LHCN-M2 (cell line): ENCODE measurements at regions not wholly inside any gene's neighbourhood (a gene's known extent, or its start where the extent isn't known, plus 50 kb on each side); places are given as distances from the start of the nearest gene placed in this dataset.
"Not testable (repeated sequence)": the region's sequence is repeated elsewhere in the genome, so short reads cannot be mapped to it uniquely, and the experiment has no call there.

ENCODE experiments used
- DNase-seq: peaks from one replicate; pipeline ENCODE4 v3.0.0-alpha.2; 2012; ENCODE audit warnings: low read depth

DNA sequence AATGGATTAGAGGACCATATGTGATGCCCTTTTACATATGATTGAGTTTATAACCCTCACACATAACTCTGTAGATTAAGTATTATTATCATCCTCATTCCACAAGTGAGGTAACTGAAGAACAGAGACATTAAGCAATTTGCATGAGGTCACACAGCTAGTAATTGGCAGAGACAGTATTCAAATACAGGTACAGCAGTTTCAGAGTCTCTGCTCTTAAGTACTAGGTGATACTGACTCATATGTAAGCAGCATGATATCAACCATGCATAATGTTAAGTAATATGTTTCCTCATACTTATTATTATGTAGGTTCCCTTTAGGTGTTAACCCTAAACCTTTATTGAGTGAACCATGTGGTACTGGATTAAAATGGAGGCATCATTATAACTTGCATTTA is 1562.4 kb upstream of the RAG2 start:
- DNase-seq, result no peak

DNA sequence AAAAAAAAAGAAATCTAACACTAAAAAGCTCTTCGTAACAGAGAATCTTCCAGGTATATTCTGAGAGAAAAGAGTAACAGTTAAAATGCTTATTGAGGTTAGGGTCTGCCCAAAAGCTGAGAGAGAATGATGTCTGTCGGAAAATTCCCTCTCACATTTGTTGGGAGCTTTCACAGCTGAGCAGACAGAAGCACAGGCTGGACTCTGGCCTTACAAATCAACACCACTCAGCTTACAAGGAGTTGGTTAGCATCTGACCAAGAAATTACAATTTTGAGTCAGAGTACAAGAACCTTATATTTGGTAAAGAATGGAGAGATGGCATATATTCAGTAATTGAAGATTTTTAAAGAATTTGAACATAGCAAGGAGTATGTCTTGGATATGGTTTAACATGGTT is 1561.0 kb upstream of the RAG2 start:
- no peak for DNase-seq

DNA sequence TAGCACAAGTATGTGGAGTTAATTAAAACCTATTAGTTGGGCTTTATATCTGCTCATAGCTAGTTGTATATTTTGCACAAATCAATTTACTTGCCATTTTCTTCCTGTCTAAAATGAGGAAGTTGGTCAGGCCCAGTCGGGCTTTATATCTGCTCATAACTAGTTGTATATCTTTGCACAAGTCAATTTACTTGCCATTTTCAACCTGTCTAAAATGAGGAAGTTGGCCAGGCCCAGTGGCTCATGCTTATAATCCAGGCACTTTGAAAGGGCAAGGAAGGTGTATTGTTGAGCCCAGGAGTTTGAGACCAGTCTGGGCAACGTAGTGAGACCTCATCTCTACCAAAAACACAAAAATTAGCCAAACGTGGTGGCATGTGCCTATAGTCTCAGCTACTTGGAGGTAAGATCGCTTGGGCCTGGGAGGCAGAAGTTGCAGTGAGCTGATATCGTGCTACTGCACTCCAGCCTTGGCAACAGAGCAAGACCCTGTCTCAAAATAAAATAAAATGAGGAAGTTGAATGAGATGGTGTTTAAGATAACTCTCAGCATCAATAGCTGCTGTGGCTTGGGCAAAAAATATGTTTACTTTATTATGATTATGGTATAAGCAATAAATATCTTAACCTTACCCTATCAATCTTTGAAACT is 1558.6 kb upstream of the RAG2 start:
- DNase-seq, result no peak

DNA sequence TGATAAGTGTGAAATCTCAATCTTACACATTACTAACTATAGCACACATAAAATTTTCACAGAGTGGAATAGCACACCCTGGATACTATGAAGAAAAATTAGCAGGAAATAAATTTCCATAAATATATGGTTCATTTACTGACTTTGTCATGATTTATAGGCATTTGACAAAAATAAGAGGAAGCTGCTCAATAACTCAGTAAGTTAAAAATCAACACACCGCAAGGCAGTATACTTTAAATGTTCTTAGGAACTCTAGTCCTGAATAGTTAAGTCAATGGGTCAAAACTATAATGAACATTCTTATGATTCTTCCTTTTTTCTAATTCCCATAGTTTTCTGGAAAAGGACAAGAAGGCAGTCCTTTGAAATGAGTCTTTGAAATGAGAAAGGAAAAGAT is 1557.8 kb upstream of the RAG2 start:
- no peak for DNase-seq

DNA sequence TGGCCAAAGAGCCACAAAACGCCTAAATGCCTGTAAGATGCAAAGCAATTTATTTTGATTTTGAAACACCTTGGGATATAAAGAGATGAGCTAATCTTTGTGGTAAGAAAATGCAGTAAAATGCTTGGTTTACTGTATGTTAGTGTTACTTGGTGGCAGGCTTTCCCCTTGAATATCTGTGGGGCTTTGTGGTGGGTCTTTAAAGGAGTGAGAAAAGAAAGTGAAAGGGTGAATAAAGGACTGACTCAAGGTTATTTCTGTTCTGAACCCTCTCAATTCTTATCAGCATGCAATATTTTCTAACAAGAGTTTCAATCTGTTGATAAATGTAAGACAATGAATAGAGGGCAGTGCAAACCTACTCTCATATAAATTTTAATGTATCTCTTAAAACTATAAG is 1555.9 kb upstream of the RAG2 start:
- DNase-seq, result no peak

DNA sequence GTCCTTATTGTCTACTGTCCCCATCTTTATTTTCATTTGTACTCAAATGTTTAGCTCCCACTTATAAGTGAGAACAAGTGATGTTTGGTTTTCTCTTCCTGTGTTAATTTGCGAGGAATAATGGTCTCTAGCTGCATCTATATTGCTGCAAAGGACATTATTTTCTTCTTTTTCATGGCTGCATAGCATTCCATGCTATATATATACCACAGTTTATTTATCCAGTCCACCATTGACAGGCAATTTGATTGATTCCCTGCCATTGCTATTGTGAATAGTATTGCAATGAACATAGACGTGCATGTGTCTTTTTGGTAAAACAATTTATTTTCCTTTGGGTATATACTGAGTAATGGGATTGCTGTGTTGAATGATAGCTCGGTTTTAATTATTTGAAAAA is 1545.8 kb upstream of the RAG2 start:
- DNase-seq, result no peak

DNA sequence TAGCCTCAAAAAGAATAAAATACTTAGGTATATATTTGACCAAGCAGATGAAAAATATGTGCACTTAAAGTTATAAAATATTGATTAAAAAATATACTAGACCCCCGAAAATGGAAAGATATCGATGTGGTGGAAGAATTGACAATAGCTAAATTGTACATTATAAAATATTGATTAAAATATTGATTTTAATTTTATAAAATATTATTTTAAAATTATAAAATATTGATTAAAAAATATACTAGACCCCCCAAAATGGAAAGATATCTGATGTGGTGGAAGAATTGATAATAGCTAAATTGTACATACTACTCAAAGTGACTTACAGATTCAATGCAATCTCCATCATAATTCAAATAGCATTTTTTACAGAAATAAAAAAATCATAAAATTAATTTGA is 1540.9 kb upstream of the RAG2 start:
- DNase-seq, result no peak

DNA sequence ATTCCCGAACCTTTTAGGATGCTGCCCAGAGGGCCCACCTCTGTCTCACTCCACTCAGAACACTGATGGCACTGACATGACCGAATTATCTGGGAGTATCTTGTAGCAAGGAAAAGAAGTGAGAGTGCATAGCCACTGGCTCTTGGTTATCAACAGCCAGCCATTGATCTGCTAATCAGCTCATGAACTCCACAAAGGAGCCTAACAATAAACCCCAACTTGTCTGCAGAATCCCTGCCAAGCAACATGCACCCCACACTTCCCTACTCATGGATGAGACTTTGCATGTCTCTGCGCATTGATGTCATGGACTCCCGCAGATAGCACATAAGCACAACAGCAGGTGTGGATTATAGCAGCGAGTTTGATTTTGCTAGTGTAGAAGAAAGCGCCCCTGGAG is 1538.9 kb upstream of the RAG2 start:
- DNase-seq, result no peak

DNA sequence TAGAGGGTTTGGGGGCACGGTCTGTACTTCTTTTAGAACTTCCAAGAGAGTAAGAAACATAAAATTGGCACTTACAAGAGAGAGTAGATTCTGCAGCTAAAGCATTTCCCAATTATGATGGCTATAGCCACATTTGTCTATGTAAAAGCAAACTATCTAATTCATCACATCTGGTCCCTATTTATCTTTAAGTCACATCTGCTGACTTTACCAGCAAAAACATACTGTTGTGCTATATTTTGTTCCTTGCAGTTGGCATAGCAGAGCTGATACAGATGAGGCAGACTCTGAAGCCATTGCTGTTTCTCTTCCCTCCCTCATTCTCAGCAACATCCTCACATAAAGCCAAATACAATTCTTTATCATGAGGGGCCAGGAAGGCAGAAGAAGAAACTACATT is 1533.5 kb upstream of the RAG2 start:
- no peak for DNase-seq

DNA sequence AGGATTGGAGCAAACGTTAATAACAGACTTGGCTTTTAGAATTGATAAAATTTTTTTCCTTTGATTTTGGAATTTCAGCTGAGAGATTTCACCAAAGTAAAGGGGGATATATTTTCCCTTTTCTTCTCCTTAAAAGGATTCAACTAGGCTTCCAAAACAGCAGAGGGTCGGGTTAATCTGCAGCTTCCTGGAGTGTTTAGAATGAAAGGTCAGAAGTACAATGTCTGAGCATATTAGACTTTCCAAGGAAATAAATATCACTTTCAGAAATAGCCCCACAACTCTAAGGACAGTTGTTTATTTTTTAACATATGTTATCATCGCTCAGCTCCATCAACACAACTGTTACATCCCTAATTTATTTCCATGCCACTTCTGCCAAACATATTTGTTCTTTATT is 1532.9 kb upstream of the RAG2 start:
- no peak for DNase-seq

DNA sequence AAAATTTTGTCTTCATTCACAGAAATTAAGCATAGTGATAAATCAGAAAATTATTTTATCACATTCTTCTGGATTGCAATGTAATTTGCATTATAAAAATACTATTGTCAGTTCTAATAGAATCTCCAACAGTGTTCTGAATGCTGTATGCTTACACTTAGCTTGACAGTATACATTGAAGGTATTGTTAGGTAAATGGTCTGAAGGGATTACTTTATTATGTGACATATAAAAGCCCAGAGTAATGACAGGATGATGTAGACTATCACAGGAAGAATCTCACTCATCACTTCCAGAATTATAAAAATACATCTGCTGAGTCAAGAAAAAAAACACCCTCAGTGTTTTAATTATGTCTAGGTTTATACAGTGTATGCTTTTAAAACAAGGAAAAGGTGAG is 1532.5 kb upstream of the RAG2 start:
- no peak for DNase-seq

DNA sequence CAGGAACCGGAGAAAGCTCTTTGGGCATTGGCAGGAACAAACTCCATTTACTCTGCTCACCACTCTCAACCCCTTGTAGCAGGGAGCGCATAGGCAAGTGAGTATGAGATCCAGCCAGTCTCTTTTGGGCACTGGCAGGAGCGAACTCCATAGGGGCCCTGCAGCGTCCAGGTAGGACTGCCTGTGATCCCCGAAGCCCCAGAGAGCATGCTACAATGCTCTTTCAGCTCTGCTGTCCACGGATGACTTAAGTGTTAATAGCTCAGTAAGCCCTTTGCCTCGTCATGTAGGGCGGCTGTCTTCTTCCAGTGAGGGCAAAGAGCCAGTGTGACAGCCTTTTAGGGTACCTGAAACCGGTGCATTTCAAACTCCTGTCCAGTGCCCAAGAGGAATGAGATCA is 1525.6 kb upstream of the RAG2 start:
- DNase-seq, result no peak

DNA sequence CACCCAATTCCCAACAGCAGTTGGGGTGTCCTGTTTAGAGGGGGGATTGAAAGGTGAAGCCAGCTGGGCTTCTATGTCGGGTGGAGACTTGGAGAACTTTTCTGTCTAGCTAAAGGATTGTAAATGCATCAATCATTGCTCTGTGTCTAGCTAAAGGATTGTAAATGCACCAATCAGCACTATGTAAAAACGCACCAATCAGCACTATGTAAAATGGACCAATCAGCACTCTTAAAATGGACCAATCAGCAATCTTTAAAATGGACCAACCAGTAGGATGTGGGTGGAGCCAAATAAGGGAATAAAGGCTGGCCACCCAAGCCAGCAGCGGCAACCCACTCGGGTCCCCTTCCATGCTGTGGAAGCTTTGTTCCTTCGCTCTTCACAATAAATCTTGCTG is 1518.6 kb upstream of the RAG2 start:
- not testable (repeated sequence) for DNase-seq

DNA sequence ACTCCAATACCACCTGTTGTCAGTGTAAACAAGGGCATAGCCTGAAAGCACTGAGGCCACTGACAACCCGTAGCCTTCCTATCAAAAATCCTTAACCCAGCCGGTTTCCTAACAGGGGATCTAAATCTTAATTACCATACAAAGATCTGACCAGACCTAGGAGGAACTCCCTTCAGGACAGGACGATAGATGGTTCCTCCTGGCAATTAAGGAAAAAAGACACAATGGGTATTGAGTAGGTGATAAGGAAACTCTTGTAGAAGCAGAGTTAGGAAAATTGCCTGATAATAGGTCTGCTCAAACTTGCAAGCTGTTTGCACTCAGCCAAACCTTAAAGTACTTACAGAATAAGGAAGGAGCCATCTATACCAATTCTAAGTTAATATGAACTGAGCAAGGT is 1517.3 kb upstream of the RAG2 start:
- not testable (repeated sequence) for DNase-seq

DNA sequence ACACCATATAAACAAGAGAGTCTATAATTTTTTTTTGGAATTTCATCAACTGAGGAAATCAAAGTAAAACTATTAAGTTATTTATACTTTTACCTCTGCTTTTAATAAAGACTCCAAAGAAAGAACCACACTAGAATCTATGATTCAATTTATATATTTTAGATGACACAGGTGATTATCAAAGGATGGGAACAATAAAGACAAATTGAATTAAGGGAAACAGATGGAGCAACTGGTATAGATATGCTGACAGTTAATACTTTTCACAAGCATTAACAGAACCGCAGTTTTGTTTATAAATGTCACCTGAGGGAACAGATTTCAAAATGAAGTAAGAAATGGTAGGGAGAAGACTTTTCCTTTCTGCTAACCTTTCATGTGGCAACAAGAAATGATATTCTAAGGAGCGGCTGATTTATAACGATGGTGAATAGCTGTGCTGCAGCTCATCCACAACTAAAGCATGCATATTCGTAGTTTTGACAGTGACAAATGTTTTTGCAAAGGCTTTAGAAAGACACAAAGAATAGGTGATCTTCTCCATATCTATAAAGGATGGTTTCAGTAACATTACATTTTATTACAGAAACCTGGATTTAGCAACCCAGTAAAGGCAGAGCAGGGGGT is 1502.9 kb upstream of the RAG2 start:
- DNase-seq, result no peak

DNA sequence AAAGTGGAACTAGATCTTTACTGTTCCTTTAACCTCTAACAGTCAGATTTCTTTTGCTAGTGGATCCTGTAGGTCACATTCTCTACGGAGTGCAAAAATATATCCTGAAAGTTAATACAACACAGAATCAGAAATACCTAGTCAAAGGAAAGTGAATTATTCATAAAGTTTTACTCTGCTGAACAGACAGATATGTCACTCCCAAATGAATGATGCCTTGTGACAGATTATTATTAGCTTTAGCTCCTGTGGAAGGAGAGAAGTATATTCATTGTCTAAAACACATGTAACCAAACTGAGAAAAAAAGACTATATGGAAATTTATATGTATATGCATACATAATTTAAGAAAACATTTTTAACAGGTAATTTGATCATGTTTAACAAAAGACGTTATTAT is 1497.2 kb upstream of the RAG2 start:
- DNase-seq, result no peak

DNA sequence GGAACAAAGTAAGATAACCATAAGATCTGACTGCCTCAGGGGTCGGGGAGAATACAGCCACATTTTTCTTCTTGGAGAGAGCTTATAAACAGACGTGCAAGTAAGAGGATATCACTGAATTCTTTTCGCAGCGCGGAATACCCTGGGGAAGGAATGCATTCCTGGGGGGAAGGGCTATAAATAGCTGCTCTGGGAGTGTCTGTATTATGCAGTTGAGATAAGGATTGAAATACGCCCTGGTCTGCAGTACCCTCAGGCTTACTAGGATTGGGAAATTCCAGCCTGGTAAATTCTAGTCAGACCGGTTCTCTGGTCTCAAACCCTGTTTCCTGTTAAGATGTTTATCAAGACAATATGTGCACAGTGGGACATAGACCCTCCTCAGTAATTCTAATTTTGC is 1491.7 kb upstream of the RAG2 start:
- no peak for DNase-seq

DNA sequence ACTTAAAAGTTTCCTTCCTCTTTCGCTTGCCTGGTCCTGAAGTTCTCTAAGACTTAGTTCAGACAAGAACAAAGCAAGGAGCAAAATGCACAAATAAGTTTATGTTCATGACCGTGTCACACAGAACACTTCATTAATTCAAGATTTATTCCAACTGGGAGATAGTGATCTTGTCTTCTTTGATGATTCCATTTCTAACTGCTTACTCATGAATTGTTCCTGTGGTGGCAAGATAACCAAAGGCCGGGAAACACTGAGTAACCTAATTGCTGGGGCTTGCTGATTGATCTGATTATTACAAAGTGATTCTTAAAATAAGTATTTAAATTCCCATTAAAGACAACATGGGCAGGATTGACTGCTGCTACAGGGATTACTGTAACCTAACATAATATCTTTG is 1462.9 kb upstream of the RAG2 start:
- DNase-seq, result no peak

DNA sequence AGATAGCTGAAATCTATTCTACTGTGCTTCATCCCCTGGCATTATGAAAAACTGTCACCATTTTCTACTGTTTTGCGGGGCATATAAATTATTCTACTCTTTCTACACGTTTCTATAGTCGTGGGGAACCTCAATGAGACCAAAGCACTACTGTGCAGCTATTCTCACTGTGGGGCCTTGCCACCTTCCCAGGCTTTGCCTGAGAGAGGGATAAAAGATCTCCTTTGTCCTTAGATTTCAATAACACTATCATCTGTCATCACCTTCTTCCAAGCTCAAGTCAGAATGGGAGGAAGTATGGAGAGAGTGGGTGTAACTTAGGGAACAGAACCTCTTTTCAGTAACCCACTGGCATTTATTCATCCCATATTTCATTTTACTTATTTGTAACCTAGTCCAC is 1462.1 kb upstream of the RAG2 start:
- DNase-seq, result no peak

DNA sequence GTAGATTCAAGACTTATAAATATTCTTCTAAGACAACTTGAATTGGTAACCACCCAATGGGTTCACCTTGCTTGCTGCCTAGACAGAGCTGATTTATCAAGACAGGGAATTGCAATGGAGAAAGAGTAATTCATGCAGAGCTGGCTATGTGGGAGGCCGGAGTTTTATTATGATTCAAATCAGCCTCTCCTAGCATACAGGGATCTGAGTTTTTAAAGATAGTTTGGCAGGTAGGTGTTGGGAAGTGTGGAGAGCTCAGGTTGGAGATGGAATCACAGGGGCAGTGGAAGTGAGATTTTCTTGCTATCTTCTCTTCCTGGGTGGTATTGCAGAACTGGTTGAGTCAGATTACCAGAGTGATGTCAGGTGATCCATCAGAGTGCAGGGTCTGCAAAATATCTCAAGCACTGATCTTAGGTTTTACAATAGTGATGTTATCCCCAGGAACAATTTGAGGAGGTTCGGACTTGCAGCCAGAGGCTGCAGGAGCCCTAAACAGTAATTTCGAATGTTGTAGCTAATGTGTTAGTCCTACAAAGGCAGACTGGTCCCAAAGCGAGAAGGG is 1448.6 kb upstream of the RAG2 start:
- no peak for DNase-seq

DNA sequence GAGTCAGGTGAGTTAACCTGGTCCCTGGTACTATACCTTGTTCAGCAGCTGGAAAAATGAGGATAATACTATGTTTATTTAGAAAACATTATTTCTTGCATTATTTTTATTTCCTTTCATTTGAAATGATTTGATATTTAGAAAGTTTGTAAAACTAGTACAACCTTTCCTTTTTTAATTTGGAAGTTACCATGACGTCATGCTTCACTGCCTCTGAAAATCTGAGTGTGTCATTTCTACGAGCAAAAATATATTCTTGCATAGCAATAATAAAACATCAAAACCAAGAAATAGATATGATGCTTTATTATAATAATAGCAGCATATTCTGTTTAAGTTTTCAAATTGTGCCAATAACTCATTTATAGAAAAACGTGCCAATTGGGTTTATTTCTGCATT is 1445.0 kb upstream of the RAG2 start:
- DNase-seq, result no peak

DNA sequence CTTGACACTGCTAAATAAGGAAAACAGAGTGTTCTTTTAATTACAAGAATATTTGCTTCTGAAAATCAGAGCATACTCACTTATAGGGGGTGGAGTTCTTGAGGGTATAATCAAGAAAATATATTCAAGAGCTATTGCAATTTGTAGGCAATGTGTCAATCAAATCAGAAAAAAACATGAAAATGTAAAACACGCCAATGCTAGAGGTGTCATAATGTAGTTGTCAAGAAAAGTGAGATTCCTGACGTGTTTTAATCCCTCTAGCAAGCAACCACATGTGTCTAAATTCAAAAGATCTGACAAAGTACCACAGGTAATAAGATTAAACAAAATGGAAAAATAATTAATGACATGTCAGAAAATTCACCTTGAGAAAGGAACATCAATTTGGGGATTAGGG is 1440.7 kb upstream of the RAG2 start:
- DNase-seq, result no peak

DNA sequence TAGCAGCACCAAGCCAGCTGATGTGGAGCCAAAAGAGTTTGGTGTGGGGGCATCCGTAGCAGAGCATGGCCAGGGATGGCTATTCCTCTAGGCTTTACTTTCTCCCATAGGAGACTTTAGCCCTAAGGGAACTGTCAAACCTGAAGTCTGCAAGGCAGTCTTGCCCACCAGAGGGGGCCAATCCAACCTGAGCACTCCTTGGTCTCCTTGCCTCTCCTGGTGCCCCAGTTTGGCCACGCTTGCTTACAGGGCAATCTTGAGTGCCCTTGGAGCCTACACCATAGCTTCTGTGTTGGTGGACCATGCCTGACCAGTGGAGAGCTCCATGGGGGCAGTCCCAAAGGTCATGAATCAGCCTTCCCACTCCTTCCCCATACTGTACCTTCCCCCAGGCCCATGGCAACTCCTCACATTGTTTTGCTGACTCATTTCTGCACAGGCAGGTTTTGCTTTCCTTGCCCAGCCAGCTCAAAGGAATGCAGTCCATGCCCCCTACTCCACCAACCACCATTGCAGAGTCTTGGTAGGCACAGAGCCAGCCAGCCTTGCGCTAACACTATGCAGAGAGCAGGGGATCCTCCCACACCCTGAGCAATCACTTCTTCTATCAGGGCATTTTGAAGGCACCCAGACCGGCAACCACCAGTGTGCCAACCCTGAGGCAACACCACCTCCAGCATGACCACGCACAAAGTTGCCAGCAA is 1421.2 kb upstream of the RAG2 start:
- DNase-seq, result no peak
